CD4-positive, alpha-beta T cell treated with Interferon gamma for 1 hour (primary cell): ENCODE measurements at regions not wholly inside any gene's neighbourhood (a gene's known extent, or its start where the extent isn't known, plus 50 kb on each side); places are given as distances from the start of the nearest gene placed in this dataset.
"Not testable (repeated sequence)": the region's sequence is repeated elsewhere in the genome, so short reads cannot be mapped to it uniquely, and the experiment has no call there.

Source experiments
- DNase-seq: peaks from one replicate; pipeline ENCODE4 v3.0.0-alpha.2; 2020

GRCh38 chr2:111291566-111291965 is 170.9 kb downstream of the BCL2L11 start:
- DNase-seq: not testable (repeated sequence)

GRCh38 chr2:111292232-111292968 is 171.7 kb downstream of the BCL2L11 start:
- not testable (repeated sequence) for DNase-seq

- DNase-seq: not testable (repeated sequence)
These were observed 174.0 kb downstream of the BCL2L11 start for GRCh38 chr2:111294699-111295098.

GRCh38 chr2:111296122-111296804 is 175.5 kb downstream of the BCL2L11 start:
- DNase-seq: not testable (repeated sequence)

GRCh38 chr2:111297128-111297527 is 176.4 kb downstream of the BCL2L11 start:
- DNase-seq: not testable (repeated sequence)

GRCh38 chr2:111298927-111299326 is 178.2 kb downstream of the BCL2L11 start:
- DNase-seq: not testable (repeated sequence)

GRCh38 chr2:111299635-111300034 is 178.9 kb downstream of the BCL2L11 start:
- DNase-seq: not testable (repeated sequence)

- DNase-seq: not testable (repeated sequence)
These were observed 181.0 kb downstream of the BCL2L11 start for GRCh38 chr2:111301677-111302076.

- not testable (repeated sequence) for DNase-seq
These were observed 181.9 kb downstream of the BCL2L11 start for GRCh38 chr2:111302397-111303218.

GRCh38 chr2:111307302-111307701 is 186.6 kb downstream of the BCL2L11 start:
- not testable (repeated sequence) for DNase-seq

- not testable (repeated sequence) for DNase-seq
These were observed 188.7 kb downstream of the BCL2L11 start for GRCh38 chr2:111309231-111310075.

- not testable (repeated sequence) for DNase-seq
These were observed 189.7 kb downstream of the BCL2L11 start for GRCh38 chr2:111310395-111310794.

GRCh38 chr2:111311568-111311967 is 190.9 kb downstream of the BCL2L11 start:
- not testable (repeated sequence) for DNase-seq

GRCh38 chr2:111312897-111313607 is 192.3 kb downstream of the BCL2L11 start:
- not testable (repeated sequence) for DNase-seq

GRCh38 chr2:111313711-111314110 is 193.0 kb downstream of the BCL2L11 start:
- DNase-seq: not testable (repeated sequence)

GRCh38 chr2:111315188-111315917 is 194.6 kb downstream of the BCL2L11 start:
- not testable (repeated sequence) for DNase-seq

- not testable (repeated sequence) for DNase-seq
These were observed 195.6 kb downstream of the BCL2L11 start for GRCh38 chr2:111316221-111316741.

- not testable (repeated sequence) for DNase-seq
These were observed 196.3 kb downstream of the BCL2L11 start for GRCh38 chr2:111316881-111317549.

- DNase-seq: not testable (repeated sequence)
These were observed 198.8 kb downstream of the BCL2L11 start for GRCh38 chr2:111319552-111319951.

GRCh38 chr2:111320264-111320663 is 199.6 kb downstream of the BCL2L11 start:
- DNase-seq: not testable (repeated sequence)
